Fibroblast of skin of right biceps (primary cell): ENCODE measurements at regions not wholly inside any gene's neighbourhood (a gene's known extent, or its start where the extent isn't known, plus 50 kb on each side); places are given as distances from the start of the nearest gene placed in this dataset.

ENCODE experiments used
- DNase-seq: peaks from one replicate; pipeline ENCODE4 v3.0.0-alpha.2; 2013

DNA sequence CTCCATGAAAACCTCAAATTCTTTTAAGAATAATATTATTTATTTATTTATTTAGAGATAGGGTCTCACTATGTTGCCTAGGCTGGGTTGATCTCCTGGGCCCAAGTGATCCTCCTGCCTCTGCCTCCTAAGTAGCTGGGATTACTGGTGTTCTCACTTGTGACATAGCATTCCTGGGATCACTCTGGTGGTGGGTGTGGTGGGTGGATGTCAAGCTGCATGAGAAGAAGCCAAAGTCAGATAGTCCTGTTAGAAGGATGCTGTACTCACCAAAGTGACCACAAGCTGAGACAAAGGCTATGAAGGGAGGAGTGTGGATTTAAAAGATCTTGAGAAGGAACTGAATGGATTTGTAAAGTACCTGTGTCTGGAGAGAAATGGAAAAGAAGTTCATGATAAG is 87.9 kb upstream of the SPON1 start:
- no peak for DNase-seq

DNA sequence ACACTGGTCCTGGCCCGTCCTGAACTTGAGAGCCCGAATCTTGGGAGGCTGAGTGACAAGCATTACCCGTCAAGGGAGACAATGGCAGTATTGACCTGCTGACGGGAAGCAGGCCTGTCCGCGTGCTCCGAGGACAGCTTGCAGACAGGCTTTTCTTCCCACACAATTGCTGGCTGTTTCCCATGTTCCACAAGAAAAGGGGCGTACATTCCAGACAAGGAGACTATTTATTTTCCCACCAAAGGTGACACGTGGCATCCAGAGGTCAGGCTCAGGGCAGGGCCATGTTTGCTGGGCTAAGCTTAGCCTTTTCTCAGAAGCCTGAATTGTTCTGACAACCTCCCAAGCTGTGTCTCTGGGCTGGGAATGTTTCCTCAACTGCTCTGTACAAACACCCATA is 86.9 kb upstream of the SPON1 start:
- no peak for DNase-seq

DNA sequence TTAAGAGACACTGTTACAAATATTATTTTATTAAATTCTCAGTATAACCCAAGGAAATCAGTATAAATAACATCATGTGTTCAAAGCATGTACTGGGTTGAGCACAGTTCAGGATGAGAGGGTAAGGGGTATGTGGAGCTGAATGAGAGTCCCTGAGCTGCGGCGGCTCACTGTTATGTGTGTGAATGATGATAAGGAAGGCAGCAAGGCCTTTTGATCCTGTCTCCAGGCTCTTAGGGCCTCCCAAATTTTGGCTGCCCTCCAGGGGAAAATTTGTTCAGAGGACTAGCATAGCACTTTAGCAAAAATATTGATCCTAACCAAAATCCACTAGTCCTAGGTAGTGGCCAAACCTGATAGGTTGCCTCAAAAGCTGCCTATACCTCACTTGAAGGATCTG is 86.1 kb upstream of the SPON1 start:
- no peak for DNase-seq

DNA sequence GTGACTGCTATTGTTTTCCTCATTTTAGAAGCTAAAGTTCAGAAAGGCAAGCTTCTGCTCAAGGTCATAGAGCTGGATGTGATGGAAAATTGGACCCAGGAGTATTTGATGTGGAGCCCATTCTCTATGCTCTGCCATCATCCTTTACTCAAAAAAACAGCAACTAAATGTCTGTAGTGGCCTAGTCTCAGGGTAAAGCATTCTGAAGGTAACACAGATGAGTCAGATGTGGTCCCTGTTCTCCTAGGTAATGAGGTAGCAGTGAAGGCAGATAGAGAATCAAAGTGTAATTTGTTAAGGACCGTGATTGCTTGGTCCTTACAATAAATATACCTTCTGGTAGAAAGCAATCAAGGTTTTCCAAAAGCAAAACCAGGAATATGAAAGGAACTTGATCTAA is 84.4 kb upstream of the SPON1 start:
- no peak for DNase-seq

DNA sequence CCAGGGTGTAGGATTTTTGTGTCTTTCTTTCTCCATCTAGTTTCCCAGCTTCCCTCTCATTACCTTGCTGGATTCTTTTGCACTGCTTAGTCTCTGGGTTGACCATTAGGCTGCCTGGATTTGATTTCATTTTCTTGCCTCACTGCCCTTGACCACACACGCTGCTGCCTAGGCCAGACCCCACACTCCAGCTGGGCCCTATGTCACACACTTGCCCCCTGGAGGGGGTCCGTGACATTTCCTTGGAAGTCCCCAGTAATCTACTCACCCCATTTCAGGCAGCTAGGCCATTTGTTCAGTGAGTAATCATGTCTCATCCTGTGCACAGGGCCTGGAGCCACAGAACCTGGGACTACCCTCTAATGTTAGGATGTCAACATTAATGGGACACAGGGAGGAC is 81.9 kb upstream of the SPON1 start:
- DNase-seq = no peak

DNA sequence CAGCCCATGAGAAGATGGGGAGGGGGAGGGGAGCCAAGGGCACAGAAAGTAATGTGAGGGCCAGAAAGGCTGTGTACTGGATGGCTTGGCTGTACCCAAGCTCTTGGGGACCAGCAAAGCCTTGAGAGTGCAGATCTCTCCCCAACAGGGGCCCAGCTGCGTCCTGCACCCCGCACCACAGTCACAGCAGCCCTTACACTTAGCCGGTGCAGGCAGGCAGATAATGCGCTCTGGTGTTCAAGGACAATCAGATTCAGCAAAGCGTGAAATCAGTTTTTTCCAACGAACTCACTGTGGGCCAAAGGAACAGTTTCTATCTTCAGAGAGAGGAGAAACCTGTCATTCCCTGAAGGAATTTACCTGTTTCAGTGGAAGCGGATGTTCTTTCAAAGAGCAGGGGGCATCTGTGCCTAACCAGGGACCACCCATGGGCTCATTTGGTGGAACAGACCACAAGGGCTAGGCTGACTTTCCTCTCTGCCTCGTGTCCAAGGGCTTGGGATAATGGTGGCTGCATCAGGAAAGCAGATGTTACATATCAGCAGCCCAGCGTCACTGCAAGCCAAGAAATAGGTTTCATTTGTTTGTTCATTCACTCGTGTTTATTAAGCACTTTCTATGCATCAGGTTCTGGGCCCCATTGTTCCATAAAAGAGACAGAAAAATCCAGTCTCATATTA is 81.2 kb upstream of the SPON1 start:
- DNase-seq = no peak

- no peak for DNase-seq
Observed at GRCh38 chr11:13883042-13883441, 79.5 kb upstream of the SPON1 start.

- DNase-seq = no peak
Observed at GRCh38 chr11:13883589-13883988, 78.9 kb upstream of the SPON1 start.

- DNase-seq = no peak
Observed at GRCh38 chr11:13884158-13884799, 78.2 kb upstream of the SPON1 start.

DNA sequence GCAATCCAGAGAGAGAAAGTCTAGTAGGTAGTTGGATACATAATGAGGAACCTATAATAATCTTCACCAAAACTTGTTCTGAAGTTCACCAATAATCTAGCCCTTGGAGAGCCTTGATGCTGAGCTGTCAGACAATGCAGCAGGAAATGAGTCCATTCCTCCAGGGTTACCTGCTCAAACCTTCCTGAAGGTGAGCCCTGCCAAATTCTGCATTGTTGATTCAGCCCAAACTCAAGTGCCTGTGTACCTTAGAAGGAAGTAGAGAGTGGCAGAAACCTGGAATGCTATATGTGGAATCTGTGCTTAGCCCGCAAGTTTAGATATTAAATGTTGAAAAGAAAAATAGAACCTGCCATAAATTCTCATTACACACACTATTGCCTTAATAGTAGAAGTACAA is 77.4 kb upstream of the SPON1 start:
- no peak for DNase-seq

DNA sequence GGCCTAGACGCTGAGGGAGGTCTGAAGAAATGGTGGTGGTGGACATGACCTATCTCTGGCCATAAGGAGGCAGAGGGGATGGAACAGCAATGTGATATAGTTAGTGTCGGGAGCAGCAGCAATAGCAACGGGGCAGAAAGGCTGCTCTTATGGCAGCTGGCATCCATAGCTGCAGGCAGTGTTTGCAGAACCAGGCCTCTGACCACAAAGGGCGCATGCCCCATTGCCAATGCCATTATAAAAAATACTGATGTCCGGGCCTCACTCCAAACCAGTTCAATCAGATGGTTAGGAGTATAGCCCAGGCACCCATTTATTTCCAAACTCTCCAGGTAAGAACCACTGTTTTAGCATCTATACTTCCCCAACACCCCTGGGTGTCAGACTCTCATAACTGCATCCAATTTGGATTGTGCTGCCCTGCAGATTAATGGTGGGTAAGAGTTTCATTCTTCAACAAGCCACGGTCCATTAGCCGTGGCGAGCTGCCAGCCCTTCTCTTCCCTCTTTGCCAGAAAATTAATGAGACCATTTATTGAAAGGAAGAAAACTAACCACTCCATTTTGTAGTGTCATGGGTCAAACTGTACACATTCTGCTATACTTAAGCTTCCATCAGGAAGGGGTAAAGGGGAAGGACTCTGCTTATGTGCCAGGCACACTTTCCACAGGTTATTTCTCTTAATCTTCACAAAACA is 72.8 kb upstream of the SPON1 start:
- DNase-seq = no peak

GRCh38 chr11:13891911-13892310 is 70.6 kb upstream of the SPON1 start:
- no peak for DNase-seq

DNA sequence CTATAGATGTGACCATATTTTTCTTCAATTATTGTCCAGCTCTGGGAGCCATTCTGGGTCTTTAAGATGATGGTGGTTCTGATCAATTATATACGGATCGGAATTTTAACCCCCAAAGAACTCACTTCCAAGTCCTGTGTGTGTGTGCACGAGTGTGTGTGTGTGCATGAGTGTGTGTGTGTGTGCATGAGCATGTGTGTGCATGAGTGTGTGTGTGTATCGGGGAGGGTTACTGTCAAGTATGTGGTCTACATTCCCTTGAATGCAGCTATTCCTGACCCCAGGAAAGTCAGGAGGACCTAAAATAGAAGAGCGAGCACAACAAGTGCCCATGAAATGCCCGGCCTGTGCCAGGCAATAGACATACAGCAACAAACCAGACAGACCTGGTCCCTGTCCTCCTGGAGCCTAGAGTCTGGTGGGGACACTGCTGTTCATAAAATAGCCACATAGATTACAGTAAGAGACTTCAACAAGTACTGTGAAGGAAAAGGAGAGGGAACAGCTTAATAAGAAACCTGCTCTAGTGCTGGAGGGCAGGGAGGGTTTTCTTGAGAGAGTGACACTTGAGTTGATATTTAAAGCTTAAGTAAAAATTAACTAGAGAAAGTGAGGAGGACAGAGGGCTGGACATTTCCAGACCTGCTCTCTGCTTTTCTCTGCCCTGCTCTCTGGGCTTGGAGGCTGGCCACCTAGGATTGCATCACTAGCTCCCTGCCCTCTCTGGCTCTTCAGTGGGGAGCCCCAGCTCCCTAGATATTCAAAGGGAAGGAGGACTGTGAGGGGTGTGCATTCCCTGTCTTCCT is 66.1 kb upstream of the SPON1 start:
- no peak for DNase-seq

- no peak for DNase-seq
Observed at GRCh38 chr11:13896981-13897353, 65.6 kb upstream of the SPON1 start.

DNA sequence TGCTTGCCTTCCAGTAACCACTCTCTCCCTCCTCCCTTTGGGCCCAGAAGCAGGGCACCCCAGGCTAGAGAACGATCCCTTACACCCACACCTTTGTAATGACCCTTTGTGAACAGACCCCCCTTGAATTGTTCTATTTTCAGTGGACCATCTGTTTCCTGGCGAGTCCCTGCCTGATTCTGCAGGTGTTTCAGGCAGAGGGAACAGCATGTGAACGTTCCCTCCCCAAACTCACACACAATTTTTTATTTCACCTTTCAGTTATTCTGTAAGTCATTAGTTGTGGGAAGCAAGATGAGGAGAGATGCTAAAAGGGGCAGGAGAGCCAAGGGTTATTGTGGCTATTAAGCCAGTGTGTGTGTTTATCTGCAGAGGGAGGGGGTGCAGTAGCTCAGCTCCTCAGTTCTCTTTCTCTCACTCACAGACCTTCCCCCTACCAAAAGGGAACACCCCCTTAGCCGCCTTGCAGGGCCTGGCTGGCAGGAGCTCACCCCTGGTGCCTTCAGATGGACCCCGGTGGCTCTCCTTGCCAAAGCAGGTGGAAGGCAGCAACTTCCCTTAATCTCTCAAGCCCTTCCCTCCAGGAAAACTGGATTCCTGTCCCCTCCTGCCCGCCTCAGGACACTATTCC is 64.8 kb upstream of the SPON1 start:
- DNase-seq = no peak

DNA sequence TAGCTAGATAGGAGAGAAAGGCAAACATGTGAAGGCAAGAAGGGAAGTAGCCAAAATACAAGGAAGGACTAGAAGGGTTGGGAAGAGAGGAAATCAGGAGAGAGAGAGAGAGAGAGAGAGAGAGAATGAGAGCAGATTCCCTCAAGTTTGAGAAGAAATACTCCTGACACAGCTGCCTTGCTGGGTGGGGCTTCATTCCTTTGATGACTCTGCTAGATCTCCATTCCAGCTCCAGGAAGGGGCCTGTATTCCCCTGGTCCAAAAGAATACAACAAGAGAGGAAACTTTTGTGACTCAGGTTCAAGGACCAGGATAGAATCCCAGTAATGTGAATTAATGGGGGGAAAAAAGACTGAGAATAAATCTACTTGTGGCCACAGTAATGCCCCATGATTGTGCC is 62.9 kb upstream of the SPON1 start:
- no peak for DNase-seq

DNA sequence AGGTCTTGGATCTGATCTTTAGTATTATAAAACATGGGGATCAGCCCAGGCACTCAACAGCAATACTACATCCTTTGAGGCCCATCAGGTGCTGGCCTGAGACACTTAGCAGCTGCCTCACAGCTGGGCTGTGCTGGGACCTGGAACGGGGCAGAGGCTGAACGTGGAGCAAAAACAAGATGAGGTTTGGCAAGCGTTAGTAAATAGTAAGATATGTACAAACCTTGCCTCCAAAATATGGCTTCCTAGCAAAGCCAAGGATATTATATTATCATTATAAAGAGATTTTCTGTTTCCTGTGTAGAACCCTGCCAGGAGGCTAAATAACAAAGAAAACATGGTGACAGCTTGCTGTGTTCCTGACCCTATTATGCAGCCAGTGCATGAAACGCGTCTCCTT is 60.0 kb upstream of the SPON1 start:
- no peak for DNase-seq

GRCh38 chr11:13905137-13905781 is 57.3 kb upstream of the SPON1 start:
- DNase-seq = no peak

DNA sequence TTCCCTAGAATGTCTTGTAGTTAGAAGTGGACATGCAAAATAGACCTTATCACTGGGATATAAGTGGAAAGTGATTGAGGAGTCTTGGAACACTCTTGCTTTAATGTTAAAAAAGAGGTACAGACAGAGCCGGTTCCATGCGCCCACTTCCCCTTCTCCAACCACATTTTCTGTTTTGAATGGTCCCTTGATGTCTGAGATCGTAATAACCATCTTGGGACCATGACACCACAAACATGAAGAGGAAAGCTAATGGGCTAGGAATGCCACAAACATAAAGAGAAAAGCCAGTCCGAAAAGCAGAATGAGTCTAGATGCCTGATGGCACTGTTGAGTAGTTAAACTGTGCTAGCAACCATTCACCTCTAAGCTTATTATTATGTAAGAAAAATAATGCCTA is 54.8 kb upstream of the SPON1 start:
- no peak for DNase-seq

- no peak for DNase-seq
Observed at GRCh38 chr11:13908535-13908934, 54.0 kb upstream of the SPON1 start.
